ENCODE measurements at regions not wholly inside any gene's neighbourhood (a gene's known extent, or its start where the extent isn't known, plus 50 kb on each side); places are given as distances from the start of the nearest gene placed in this dataset.
"Not testable (repeated sequence)": the region's sequence is repeated elsewhere in the genome, so short reads cannot be mapped to it uniquely, and the experiment has no call there.

GRCh38 chr13:73310366-73310765 lies 251.6 kb downstream of the KLF5 start:
- no peak for DNase-seq

- DNase-seq: no peak
Measured at GRCh38 chr13:73307481-73307880, 248.7 kb downstream of the KLF5 start.

DNA sequence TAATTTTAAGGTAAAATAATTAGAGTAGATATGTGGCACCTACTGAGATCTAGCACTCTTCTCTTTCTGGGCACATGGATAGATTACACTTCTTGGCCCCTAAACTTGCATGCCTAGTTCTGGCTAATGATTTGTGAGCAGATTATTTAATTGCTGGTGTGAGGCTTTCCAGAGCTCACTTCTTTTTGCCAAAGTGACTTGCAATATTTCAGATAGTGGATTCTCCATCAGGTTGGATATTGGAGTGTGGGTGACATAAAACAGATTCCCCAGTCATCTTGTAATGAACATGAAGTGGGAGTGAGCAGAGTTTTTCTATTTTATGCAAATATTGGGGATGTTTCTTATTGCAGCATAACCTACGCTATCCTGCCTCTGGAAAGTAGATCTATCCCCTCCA lies 247.9 kb downstream of the KLF5 start:
- no peak for DNase-seq

DNA sequence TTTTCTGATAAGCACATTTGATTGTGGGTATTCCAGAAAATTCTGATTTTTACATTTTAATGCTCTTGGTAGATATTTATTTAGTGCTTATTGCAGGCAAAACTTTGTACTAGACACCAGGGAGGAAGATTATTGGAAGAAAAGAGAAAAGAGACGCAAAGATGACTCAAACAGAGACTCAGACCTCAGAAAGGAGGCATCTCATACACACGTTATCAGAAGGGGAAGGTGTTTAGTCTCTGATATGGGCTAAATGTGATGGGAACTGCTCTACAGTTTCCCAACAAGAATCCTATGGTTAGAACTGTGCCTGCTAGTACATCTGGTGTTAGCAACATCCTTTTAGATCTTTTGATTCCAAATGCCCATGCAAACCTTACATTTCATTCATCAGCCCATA lies 245.6 kb downstream of the KLF5 start:
- no peak for DNase-seq

DNA sequence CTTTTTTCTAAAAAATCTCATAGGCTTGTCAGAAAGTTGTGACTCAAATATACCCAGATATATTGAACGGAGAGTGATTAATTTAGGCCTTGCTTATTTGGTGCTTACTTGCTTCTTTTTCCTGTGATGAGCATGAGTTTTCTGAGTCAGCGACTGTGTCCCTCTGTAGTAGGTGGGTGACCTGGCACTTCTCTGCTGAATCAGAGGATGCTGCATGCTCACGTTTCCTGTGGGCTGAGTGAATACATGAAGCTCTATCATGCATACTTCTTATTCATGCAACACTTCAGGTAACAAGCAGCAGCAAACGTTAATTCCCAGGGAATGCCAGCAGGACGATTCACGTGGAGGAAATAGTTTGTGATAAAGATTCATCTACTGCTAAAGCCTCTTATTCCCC lies 245.0 kb downstream of the KLF5 start:
- no peak for DNase-seq

GRCh38 chr13:73301622-73302021 lies 242.8 kb downstream of the KLF5 start:
- DNase-seq: not testable (repeated sequence)

DNA sequence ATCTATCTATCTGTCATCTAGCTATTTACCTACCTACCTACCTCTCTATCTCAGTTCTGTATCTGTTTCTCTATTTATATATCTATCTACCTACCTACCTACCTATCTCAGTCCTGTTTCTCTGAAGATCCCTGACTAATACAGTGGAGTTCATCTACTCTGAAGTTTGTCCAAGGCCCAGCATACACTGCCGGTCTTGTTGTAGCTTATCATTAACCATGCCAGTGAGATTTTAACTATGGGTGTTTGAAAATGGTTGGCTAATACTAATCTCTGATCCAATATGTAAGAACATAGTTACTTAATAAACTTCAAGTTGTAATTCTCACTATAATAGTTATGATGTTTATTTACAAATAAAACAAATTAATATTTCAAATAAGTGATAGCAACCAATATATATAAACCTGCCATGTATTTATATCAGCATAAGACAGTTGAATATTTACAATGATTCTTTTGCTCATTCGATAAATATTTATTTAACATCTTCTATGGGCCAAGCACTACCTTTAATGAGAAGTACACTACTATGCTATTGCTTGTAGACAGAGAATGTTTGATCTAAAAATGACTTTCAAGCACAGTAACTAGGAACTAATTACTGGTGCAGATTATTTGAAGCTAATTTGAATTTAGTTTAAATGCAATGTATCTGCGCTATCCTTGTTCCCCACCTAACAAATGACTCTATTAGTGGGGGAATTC lies 242.1 kb downstream of the KLF5 start:
- no peak for DNase-seq

- no peak for DNase-seq
Measured at GRCh38 chr13:73299787-73300186, 241.0 kb downstream of the KLF5 start.

DNA sequence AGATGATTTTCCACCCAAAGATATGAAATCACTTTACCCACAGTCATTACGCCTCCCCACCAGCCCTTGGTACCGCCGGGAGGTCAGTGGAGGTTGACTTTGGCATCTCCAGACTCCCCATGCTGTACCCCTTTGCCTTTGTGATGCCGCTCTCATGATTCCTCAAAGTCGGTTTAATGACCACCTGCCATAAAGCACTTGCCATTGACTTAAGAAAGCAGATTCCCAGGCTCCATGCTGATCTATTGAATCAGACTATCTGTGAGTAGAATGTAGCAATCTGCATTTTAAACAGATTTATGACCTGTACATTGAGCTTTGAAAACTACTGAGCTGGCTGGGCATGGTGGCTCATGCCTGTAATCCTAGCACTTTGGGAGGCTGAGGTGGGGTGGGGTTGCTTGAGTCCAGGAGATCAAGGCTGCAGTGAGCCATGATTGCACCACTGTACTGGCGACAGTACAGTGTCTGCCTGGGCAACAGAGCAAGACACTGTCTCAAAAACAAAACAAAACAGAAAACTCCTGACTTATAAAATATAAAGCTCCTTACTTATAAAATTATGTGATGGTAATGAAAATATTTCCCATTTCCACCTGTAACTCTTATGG lies 235.2 kb downstream of the KLF5 start:
- DNase-seq: no peak

GRCh38 chr13:73292127-73292526 lies 233.3 kb downstream of the KLF5 start:
- no peak for DNase-seq

- DNase-seq: no peak
Measured at GRCh38 chr13:73290844-73291243, 232.0 kb downstream of the KLF5 start.

- DNase-seq: no peak
Measured at GRCh38 chr13:73288596-73288995, 229.8 kb downstream of the KLF5 start.

GRCh38 chr13:73287831-73288230 lies 229.0 kb downstream of the KLF5 start:
- no peak for DNase-seq

- no peak for DNase-seq
Measured at GRCh38 chr13:73286942-73287620, 228.3 kb downstream of the KLF5 start.

DNA sequence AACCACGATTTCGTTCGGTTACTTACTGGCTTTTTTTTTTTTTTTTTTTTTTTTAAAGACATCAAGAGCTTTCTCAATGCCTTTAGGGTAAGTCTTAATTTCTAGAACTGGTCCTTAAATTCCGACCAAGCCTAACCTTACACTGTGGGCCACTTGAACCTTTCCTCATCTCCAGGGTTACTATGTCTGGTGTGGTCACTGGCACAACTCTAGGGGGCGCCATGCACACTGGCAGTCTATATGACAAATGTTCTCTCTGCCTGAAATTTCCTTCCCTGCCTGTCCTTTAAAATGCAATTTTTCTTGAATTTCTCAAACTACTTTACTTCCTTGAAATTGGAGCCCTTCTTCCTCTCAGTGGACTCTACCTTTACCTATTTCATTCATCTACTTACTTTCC lies 227.4 kb downstream of the KLF5 start:
- DNase-seq: no peak

DNA sequence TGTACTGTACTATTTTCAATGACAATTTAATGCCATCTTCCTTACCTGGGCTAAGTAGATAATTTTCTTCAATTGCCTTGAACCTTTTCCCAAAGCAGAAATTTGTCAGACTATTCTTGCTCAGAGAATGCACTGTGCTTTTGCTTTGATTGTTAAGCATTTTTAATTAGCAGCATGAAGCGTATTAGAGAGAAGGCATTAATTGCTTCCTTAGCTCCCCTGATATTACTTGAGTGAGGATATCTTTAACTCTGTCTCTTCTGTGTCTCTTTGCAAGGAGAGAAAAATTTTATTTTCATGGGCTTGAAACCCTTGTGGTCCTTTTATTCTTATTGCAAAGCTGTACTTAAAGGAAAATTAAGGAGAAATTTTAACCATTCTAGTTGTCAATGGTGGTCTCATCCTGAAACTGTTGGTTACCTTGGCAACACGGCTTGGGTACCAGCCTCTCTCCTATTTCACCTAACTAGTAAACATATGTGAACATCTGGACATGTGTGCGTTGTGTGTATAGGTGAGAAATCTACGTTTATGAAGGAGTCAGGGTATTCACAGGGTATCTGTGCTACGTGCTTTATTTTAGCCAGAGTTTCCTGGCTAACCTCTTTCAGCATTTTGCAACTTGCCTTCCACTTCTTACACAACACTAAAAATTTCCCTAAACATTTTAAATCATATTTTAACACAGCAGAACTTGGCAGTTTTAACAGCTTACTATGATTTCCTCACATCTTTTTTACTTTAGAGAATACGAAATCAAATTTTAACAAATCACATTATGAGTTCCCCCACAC lies 225.5 kb downstream of the KLF5 start:
- DNase-seq: no peak

DNA sequence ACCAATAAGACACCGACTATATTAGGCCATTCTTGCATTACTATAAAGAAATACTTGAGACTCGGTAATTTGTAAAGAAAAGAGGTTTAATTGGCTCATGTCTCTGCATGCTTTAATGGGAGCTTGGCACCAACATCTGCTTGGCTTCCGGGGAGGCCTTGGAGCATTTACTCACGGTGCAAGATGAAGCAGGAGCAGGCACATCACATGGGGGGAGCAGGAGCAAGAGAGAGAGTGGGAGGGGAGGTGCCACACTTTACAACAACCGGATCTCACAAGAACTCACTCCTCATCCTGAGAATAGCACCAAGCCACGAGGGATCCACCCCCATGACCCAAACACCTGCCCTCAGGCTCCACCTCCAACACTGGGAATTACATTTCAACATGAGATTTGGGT lies 224.8 kb downstream of the KLF5 start:
- DNase-seq: no peak

GRCh38 chr13:73281746-73282145 lies 222.9 kb downstream of the KLF5 start:
- DNase-seq: no peak

GRCh38 chr13:73278186-73278585 lies 219.4 kb downstream of the KLF5 start:
- no peak for DNase-seq

DNA sequence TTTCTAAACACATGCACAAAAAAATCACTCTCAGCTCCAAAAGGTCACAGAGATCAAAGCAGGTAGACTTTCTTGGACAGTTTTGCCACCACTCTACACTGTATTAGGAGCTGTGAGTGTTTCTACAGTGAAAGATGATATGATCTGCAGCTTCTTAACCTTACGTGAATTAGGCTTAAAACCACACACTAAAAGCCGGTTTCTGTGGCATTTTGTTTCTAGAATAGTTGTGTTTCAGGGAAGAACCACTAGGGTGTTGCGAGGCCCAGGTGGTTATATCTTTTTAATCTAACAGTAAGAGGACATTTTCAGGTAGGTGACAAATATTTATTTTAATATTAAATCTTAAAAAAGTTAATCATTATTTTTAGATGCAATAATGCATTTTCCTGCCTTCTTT lies 216.4 kb downstream of the KLF5 start:
- DNase-seq: no peak

DNA sequence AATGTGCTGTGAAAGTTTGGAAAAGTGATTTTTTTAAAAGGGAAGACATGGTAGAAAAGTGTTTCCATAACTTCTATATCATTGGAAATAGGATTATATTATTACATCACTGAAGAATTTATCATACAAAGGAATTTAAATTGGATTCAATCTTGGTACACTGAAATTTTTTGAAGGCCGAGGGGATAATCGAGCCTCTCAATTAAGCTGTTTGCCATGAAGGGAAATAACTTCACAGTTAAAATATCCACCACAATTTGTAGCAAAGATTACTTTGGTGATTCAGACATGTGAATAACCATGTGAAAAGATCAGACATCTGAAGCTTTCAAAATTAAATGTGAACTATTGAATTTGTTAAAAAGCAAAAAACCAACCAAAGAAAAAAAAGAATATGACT lies 215.3 kb downstream of the KLF5 start:
- no peak for DNase-seq

- DNase-seq: peak in 1 of 2 experiments; percentile 34
Measured at GRCh38 chr13:73273745-73274144, 214.9 kb downstream of the KLF5 start.

DNA sequence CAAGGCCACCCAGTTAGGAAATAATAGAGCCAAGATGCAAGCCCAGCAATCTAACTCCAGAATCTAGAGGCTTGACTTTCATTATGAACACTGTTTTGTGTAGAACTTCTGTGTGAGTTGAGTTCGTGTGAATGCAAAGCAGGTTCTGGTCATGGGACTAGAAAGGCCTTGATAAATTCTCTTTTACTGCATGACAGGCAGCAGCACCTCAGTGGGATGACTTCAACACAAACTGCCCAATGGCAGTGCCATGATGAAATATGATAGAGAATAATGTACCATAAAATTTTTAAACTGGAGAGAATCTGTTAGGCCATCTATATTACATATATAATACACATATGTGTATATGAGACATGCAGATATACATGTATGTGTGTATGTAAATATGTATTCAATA lies 214.5 kb downstream of the KLF5 start:
- no peak for DNase-seq

DNA sequence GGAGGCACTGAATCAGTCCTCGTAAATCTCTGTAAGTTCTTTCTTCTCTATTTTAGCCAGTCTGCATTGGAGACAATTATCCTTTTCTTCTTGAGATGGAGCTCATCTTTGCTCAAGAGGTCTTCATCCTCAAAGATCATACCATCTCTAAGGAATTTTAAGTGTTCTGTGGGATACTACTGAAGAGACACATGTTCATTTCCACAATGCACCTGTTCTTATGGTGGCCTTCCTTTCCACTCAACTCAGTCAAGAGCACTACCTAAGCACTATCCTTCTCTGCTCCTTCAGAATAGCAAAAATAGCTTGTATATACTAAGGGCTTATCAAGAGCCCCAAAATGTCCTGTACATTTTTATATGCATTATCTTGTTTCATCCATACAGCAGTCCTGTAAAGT lies 214.0 kb downstream of the KLF5 start:
- no peak for DNase-seq

Measured in SW 1271 (cell line).